ENCODE measurements at regions not wholly inside any gene's neighbourhood (a gene's known extent, or its start where the extent isn't known, plus 50 kb on each side); places are given as distances from the start of the nearest gene placed in this dataset.

DNA sequence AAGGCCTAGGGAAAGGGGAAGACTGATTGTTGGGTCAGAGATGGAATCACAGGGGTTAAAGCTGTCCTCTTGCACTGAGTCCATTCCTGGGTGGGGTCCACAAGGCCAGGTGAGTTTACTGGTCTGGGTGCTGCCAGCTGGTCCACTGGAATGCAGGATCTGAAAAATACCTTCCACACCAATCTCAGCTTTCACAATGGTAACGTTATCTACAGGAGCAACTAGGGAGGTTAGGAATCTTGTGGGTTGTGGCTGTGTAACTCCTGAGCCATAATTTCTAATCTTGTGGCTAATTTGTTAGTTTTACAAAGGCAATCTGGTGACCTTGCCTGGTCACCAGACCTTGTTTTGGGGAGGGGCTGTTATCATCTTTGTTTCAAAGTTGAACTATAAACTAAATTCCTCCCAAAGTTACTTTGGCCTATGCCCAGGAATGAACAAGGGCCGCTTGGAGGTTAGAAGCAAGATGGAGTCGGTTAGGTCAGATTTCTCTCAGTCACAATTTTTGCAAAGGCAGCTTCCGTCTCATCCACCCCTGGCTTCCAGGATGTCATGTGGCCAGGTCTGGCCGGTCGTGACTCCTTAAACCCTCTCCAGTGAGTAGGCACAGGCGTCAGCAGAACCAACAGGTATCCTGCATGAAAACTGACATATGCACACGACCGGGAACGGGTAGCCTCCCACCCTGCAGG, 123.3 kb upstream of the SH3BP4 start (continued):
- TF ChIP-seq, protein P1, sequence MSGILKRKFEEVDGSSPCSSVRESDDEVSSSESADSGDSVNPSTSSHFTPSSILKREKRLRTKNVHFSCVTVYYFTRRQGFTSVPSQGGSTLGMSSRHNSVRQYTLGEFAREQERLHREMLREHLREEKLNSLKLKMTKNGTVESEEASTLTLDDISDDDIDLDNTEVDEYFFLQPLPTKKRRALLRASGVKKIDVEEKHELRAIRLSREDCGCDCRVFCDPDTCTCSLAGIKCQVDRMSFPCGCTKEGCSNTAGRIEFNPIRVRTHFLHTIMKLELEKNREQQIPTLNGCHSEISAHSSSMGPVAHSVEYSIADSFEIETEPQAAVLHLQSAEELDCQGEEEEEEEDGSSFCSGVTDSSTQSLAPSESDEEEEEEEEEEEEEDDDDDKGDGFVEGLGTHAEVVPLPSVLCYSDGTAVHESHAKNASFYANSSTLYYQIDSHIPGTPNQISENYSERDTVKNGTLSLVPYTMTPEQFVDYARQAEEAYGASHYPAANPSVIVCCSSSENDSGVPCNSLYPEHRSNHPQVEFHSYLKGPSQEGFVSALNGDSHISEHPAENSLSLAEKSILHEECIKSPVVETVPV (CRISPR knock-in tag; IDR thresholded peaks at IDR 0.05): no peak
- no peak for TF ChIP-seq GLIS3 (CRISPR knock-in tag; IDR thresholded peaks at IDR 0.05)
- TF ChIP-seq, protein P2, sequence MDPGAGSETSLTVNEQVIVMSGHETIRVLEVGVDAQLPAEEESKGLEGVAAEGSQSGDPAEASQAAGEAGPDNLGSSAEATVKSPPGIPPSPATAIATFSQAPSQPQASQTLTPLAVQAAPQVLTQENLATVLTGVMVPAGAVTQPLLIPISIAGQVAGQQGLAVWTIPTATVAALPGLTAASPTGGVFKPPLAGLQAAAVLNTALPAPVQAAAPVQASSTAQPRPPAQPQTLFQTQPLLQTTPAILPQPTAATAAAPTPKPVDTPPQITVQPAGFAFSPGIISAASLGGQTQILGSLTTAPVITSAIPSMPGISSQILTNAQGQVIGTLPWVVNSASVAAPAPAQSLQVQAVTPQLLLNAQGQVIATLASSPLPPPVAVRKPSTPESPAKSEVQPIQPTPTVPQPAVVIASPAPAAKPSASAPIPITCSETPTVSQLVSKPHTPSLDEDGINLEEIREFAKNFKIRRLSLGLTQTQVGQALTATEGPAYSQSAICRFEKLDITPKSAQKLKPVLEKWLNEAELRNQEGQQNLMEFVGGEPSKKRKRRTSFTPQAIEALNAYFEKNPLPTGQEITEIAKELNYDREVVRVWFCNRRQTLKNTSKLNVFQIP (CRISPR knock-in tag; IDR thresholded peaks at IDR 0.05; ENCODE audit: borderline replicate concordance, low read depth): no peak
- no peak for TF ChIP-seq TCF4 (CRISPR knock-in tag; IDR thresholded peaks at IDR 0.05; ENCODE audit: borderline replicate concordance)
- no peak for TF ChIP-seq ZC3H10 (CRISPR knock-in tag; IDR thresholded peaks at IDR 0.05)
- no peak for TF ChIP-seq ZNF8 (CRISPR knock-in tag; IDR thresholded peaks at IDR 0.05)

GRCh38 chr2:234827096-234827860, 124.5 kb upstream of the SH3BP4 start:
- TF ChIP-seq CSDC2 (CRISPR knock-in tag; IDR thresholded peaks at IDR 0.05) (no peak), TOX (CRISPR knock-in tag; IDR thresholded peaks at IDR 0.05; ENCODE audit: borderline replicate concordance) (no peak), ZC3H10 (CRISPR knock-in tag; IDR thresholded peaks at IDR 0.05) (no peak), PPARA (CRISPR knock-in tag; IDR thresholded peaks at IDR 0.05; ENCODE audit: borderline replicate concordance) (no peak), ARNTL (CRISPR knock-in tag; IDR thresholded peaks at IDR 0.05; ENCODE audit: borderline replicate concordance, low read depth) (no peak)
- TF ChIP-seq, protein P2 (CRISPR knock-in tag; IDR thresholded peaks at IDR 0.05; ENCODE audit: borderline replicate concordance, low read depth): no peak
- no peak for ATAC-seq

- no peak for ATAC-seq
- TF ChIP-seq GLIS3 (CRISPR knock-in tag; IDR thresholded peaks at IDR 0.05): no peak
- TF ChIP-seq ZFP30 (CRISPR knock-in tag; IDR thresholded peaks at IDR 0.05): no peak
- TF ChIP-seq ZNF70 (CRISPR knock-in tag; IDR thresholded peaks at IDR 0.05): no peak
- TF ChIP-seq TCF4 (CRISPR knock-in tag; IDR thresholded peaks at IDR 0.05; ENCODE audit: borderline replicate concordance): no peak
- no peak for TF ChIP-seq ZNF565 (CRISPR knock-in tag; conservative IDR thresholded peaks at IDR 0.05; ENCODE audit: low read depth)
- no peak for TF ChIP-seq CSDC2 (CRISPR knock-in tag; IDR thresholded peaks at IDR 0.05)
Observed at GRCh38 chr2:234826681-234827080, 125.1 kb upstream of the SH3BP4 start.

DNA sequence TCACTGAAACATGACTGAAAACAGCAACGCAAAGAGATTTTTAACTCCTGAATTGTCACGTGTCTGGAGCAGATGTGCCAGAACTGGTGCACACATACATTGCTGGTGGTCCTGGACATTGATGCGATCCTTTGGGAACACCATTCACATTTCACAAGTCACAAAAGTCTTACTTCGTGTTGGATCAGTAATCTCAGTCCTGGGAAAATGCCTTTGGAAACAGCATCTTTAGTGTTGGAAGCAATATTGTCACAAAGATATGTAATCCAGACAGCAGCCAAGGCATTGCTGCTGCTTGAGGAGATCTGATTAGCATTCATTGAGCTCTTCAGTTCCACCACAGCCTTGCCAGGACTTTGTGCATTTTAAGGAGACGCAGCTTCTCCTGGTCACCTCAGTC, 126.2 kb upstream of the SH3BP4 start:
- TF ChIP-seq BACH2 (CRISPR knock-in tag; IDR thresholded peaks at IDR 0.05; ENCODE audit: borderline replicate concordance) (no peak), TOX (CRISPR knock-in tag; IDR thresholded peaks at IDR 0.05; ENCODE audit: borderline replicate concordance) (no peak), CREB5 (CRISPR knock-in tag; IDR thresholded peaks at IDR 0.05; ENCODE audit: low read depth) (no peak), CSDC2 (CRISPR knock-in tag; IDR thresholded peaks at IDR 0.05) (no peak), TCF4 (CRISPR knock-in tag; IDR thresholded peaks at IDR 0.05; ENCODE audit: borderline replicate concordance) (no peak), ARNTL (CRISPR knock-in tag; IDR thresholded peaks at IDR 0.05; ENCODE audit: borderline replicate concordance, low read depth) (no peak), ISL1 (CRISPR knock-in tag; IDR thresholded peaks at IDR 0.05) (no peak)
- TF ChIP-seq, protein P2 (CRISPR knock-in tag; IDR thresholded peaks at IDR 0.05; ENCODE audit: borderline replicate concordance, low read depth): no peak
- ATAC-seq: no peak

Measured in SK-N-SH treated with all-trans-retinoic acid at 6 μM for 48 hours (cell line).